Left forelimb (tissue), 1 donor: ENCODE measurements at regions not wholly inside any gene's neighbourhood (a gene's known extent, or its start where the extent isn't known, plus 50 kb on each side); places are given as distances from the start of the nearest gene placed in this dataset.
"Not testable (repeated sequence)": the region's sequence is repeated elsewhere in the genome, so short reads cannot be mapped to it uniquely, and the experiment has no call there.

Experiments
- DNase-seq: peaks from one replicate; pipeline ENCODE4 v3.0.0-alpha.2; 2018; ENCODE audit warnings: low spot score

DNA sequence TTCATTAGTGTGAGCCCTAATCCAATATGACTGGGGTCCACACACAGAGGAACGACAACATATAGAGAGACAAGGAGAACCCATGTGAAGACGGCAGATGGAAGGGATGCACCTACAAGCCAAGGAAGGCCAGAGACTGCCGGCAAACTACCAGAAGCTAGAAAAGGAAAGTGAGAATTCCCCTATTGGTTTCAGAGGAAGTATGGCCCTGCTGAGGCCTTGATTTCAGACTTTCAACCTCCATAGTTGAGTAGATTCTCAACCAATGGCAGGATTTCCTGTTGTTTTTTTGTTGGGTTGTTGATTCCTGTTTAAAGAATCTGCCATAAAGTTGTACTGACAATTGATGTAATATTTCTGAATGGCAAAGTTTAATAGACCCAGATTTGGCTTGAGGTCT, 241.5 kb downstream of the SATB2 start:
- no peak for DNase-seq

DNA sequence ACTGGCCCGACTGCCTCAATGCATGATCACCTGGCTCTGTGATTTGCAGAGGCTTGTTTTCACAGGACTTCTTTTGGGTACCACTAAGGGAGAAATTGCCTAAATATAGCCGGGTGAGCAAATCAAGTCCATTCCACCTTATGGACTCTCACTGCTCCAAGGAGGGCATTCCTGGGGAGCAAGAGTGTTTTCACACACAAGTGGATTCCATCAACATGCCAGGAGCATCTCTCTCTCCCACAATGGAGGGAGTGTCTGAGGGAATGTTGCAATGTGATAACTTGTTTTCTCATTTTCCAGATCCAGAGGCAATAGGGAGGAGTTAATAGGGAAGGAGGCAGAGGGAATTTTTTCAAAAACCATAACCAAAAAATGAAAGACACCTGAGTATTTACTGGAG, 250.7 kb downstream of the SATB2 start:
- no peak for DNase-seq

DNA sequence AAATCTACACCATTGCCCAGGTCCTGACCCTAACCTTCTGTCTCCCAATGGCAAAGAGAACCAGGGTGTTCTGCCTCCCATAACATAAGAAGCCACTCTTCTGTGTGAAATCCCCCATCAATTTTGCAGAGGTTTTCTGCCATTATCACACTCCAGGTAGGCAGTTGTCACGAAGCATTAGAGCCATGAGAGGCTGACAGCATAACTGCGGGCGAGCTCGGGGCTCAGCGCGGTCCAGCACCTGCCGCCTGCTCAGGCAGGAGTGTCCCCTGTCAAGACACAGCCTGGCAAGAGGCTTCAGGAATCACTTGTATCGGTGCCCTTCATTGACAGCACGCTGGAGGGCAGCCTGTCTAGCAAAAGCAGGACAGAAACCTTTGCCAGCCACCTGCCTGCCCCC, 251.2 kb downstream of the SATB2 start:
- no peak for DNase-seq

DNA sequence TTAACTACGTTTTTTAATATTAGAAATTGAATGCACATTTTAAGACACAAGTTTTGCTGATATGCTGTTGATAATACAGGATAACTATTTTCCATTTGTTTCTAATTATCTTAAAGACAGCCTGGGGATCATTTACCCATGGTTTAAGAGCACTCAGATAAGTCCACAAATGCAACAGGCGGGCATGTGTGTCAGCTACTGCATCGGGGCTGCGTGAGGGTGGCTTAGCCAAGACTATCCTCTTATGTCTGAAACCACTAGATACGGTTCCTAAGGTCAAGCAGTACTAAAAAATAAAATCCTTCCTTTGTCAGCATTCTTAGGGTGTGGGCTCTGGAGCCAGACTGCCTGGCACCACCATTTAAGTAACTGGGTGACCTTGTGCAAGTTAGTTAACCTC, 254.8 kb downstream of the SATB2 start:
- no peak for DNase-seq

DNA sequence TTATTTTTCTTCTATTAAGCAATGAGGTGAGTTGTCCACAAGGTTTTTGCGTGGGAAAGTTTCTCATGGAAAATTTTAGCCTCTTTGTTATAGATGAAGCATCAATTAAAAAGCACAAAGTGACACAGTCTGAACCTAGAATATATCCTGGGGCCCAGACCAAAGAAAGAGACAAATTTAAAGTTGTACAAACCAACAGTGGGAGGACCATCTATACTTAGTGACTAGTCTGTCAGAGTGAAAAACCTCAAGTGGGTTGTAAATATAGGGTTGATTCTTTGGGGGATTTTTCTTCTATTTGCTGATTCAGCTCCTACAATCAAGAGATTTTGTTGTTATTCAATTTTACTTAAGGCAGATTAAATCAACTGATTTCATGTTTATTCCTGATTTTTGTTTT, 256.2 kb downstream of the SATB2 start:
- DNase-seq, result no peak

DNA sequence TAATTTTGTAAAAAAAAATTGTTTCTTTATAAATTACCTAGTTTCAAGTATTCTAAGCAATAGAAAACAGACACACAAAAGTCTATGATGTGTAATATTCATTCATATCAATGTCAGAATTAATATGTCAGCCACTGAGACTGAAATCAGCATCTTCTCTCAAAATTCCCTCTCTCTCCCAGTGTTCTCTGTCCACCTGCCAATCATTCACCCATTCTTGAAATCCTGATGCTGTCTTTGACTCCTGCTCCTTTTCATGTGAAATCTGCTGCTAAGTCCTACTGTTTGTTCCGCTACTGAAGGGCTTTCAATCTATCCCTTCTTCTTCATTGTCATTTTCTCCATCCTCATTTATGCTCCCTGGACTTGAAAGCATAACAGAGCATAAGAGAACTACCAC, 257.9 kb downstream of the SATB2 start:
- DNase-seq, result no peak

DNA sequence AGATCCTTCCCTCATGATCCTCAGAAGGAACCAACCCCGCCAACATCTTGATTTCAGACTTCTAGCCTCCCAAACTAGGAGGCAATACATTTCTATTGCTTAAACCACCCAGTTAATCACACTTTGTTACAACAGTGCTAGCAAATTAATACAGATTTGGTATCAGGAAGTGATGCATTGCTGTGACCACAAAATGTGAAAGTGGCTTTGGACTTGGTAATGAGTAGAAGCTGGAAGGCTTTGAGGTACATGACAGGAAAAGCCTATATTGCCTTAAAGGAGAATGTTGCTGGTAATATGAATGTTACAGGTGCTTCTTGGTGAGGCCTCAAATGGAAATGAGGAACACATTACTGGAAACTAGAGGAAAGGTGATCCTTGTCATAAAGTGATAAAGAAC, 260.3 kb downstream of the SATB2 start:
- DNase-seq, result no peak

DNA sequence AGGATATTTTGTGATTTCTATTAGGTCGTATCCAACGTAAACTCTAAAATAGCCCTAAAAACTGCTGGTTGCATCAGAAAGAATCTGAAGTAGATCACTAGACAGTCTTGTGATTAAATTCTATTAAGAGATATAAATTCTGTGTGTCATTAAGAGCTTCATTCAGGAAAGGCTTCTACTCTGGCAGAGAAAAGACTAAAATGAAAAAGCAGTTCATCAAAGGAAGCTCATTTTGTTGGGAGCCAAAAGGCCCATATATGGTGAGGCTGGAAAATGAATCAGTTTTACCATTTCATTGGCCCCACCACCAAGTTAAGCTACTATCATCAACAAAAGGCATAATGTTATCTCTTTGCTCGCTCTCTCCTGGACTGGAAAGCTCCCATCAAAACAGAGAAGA, 261.1 kb downstream of the SATB2 start:
- DNase-seq, result no peak

DNA sequence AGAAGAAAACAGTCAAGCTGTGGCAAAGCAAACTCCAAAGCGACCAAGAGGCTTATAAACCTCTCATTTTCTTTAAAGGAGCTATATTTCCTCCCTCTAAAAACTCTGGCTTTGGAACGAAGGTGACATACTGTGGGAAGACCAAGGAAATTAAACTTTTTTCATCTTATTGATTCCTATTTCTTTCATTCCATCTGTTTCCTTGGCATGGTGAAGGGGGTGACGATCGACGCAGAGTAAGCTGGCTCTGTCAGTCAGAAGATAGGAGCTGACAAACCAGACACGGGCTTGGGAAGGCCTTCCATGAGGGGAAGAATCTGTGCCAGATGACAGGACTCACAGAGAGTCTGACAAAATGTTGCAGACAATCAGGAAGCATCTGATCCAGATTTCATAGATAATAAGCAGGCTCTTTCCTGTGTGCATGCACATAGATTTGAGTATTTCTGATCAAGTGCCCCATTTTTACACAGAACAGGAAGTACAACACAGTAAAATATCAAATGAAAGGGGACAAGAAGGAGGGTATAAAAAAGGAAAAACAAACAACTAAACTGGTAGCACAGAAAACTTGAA, 261.7 kb downstream of the SATB2 start:
- no peak for DNase-seq

DNA sequence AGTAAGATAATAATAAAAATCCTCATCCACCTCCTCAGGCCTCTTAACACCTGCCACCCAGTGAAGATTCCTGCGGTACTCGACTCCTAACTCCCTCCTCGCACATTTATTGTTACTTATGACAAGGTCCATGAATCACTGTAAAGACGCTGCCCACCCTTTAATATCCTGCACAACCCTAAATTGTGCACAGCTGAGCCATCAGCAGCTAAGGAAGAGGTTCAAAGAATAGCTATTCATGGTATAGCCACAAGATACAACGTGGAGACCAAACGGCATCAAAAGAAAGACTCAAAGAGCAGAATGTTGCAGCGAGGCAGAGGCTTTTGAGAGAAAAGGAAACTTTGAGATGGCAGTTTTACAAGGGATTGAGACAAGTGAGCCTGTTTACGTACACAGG, 266.3 kb downstream of the SATB2 start:
- no peak for DNase-seq

DNA sequence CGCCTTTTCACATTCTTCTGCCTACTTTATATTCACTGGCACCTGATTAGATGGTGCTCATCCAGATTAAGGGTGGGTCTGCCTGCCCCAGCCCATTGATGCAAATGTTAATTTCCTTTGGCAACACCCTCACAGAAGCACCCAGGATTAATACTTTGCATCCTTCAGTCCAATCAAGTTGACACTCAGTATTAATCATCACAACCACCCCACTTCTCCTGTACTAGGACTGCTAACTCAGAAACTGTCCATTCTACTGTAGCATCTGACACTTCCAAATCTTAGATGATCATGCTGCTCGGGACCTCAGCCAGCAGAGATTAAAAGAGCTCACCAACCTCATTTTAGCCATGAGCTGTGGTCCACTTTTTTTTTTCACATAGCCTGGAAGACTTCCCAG, 268.5 kb downstream of the SATB2 start:
- DNase-seq, result no peak

DNA sequence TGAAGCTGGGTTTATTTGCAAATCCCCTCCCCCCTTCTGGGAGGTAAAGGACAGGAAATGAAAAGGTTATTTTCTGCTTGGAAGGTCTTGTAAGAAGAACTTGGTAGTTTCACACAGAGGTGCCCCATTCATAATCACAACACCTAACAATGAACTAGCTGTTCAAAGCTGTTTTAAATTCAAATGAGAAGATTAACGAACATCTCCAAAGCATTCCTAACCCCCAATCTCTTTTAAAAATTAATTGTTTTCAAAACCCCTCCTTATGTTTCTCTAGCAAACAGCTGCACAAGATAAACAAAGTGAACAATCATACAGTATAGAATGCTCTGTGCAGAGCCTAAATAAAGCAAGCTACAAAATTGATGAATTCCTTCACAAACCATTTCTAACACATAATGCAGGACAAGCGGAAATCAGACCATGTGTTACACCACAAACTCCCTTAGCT, 271.4 kb downstream of the SATB2 start:
- DNase-seq, result no peak

DNA sequence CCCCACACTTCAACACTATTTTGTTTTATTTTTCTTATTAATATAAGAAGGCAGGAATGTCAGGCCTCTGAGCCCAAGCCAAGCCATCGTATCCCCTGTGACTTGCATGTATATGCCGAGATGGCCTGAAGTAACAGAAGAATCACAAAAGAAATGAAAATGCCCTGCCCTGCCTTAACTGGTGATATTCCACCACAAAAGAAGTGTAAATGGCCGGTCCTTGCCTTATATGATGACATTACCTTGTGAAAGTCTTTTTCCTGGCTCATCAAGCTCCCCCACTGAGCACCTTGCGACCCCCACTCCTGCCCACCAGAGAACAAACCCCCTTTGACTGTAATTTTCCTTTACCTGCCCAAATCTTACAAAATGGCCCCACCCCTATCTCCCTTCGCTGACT, 272.6 kb downstream of the SATB2 start:
- not testable (repeated sequence) for DNase-seq

DNA sequence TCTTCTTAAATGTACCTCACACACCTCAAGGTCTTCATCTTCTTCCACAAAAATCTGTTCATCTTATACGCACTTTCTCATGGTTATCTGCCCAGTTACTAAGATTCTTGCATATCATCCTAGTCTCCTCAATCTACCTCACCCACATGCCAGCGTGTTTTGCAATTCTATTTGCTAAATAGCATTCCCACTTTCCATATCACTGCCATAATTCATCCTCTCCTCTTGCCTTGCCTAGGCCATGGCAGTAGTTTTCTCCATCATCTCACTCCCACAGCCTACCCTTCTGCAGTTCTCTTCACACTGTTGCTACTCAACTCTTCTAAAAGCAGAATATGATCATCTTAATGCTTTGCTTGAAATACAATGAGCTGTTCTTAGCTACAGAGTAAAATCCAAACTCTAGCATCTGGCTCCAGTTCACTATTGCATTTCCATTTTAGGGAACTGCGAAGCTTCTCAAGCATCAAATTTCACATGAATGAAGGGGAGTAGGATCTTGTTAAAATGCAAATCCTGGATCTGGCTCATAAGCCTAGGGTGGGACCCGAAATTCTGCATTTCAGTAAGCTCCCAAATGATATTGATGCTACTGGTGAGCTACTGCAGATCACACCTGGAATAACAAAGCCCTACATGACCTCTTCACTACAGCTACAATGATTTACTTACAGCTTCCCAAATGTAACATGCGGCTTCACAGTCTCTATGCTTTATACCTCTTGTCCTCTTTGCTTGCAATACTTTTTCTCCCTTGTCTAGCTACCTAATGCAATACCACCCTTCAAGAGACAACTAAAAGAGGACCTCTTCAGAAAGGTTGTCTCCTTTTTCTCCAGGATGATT, 293.9 kb downstream of the SATB2 start:
- DNase-seq, result no peak

DNA sequence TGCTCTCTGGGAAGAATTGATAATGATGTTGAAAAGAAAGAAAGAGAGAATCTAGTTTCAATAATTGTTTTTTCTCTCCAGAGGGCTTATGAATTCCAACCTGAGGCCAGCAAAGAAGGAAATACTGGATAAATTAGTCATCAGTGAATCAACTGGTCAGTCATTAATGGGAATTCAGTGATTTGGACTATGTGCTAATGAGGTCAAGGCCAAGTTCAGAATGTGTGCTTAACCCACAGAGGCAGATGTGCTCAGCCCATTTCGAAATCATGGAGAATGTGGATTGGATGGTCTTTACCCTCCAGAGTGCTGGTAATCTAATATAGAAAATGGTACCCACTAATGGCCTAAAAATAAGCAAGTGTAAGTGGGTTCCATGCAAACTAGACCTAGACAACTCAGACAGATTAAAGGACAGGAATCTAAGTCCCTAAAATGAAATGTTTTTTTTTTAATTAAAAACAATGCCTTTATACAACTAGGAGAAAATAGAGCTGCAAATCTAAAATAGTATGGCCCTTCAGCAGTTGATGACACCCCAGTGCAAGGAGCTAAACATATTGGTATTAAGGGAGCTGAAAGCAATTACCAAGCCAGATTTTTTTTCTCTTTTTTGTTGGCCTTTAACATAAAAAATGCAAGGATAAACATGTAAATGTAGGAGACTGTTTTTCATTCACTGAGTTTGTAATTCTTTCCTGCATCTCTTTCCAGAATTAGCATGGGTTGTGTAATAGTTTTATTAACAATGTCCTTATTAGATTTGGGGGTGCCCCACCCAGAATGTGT, 296.9 kb downstream of the SATB2 start:
- DNase-seq, result no peak

DNA sequence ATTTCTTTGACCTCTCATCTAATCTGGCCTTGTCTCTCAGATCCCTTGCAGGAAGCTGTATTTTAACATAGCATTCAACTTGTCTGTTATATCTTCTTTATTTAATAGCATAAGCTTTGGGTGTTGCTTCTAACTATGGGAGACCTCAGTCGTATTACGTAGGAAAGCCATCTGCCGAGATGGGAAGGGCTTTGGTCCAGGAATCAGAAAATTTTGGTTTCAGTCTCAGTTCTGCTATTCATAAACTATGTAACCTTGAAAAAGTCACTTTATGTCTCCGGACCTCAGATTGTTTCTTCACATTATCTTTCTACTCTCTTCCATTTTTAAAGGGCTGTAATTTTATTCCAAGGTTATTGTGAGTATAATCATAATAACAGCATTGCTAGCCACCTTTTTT, 297.7 kb downstream of the SATB2 start:
- no peak for DNase-seq

DNA sequence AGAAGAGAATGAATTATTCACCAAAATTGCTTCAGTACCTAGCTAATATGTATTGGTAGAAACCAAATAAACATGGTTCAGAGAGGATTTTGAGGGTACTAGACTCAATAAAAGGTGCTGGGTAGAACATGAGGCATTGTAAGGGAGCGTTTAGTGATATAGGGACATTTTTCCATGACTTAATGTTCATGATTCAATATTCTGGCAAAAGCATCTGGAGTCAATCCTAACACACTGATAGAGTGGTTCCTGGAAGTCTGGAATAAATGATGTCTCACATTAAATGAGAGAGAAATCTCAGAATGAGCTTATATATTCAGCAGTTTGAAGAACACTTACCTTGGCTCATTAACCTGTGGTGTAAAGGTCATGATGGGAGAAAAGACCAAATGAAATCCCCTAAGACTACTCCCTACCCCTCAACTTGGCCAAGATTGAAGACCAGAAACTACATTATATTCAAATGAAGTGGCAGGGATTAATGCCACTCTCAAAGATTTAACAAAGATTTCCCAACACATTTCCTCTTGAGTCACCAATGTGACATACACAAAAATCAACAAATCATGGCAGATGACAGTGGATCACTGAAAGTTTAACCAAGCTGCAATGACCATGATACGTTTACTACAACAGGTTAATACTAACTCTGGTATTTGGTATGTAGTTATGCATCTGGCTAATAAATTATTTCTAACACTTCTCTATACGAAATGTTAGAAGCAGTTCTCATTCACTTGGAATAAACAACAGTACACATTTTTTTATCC, 309.5 kb downstream of the SATB2 start:
- no peak for DNase-seq

DNA sequence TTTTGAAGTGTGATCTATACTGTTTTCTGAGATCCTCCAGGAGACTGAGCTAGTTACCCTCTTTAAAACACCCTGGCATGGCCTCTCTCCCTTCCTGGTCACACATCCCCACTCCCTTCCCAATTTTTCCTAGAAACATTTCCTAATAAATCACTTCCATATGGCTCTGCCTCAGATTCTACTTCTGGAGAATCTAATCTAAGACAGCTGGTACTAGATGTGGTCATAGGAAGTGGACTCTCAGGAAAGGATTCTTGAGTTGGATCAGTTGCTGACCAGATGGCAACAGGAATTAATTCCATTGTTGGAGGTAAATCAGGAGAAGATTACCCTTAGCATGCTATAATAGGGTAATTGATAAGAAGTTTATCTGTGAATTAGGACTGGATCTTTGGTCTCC, 310.5 kb downstream of the SATB2 start:
- no peak for DNase-seq

DNA sequence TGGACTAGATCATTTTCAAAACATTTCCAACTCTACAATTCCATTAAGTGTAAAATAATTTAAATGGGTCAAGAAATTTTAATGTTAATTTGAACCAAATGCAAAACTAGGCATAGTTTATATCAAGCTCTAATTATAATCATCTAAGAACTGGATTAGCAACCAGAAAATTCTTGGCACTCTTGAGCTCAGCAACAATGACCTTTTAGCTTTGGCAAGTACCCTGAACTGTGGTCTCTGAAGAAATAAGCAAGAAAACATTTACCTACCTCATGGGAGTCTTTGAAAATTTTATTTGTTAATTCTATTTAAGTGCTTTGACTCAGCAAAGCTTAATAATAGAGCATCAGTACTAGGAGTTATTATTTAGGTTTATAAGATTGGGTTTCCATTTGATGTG, 313.2 kb downstream of the SATB2 start:
- no peak for DNase-seq

DNA sequence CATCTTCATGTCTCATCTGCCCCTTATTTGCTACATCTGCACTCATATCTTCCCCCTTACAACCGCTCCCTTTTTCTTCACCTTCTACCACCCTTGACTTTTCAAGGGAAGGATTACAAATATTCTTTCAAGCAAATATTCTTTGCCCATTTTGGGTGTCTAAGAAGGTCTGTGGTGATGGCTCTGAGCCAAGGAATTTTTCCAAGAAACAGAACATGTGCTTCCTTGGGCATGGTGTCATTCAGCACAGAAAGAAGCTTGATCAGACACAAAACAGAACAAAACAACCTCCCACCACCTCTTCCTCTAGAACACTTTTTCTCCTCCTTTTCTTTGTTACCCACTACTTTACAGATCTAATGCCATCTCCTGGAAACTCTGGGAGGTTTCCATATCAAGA, 313.7 kb downstream of the SATB2 start:
- no peak for DNase-seq

DNA sequence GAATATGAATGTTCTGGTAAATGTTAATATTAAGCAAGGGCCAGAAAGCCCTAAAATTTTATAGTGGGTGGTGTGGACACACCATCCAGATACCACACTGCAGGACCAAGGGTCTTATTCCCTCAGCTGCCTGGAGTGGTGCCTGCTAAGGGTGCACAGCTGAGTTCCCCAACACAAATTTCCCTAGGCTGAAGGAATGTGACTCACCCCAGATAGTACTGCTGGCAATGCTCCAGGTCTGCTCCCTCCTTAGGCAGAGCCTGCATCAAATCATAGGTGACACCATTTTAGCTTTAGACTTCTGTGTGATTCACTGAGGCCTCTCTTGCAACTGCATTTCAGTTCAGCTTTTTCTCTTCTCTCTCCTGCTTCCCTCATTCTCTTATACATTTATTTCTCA, 321.1 kb downstream of the SATB2 start:
- no peak for DNase-seq

DNA sequence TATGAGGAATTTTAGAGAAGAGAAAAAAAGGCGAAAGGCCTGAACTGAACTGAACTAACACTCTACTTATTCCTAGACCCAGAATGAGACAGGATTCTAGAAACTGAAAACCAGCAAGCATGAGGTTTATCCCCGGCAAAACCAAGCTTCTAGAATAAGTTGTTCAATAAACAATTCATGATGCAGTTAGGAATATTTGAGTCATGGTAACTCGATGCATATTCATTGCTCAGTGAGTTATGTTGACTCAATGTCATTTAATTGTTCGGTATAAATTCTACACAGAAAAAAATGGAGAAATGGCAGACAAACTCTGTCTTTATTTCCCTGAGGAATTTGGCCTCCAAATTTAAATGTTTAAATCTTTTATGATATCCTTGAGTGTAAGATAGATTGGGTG, 321.5 kb downstream of the SATB2 start:
- DNase-seq, result no peak
